ENCODE measurements at regions not wholly inside any gene's neighbourhood (a gene's known extent, or its start where the extent isn't known, plus 50 kb on each side); places are given as distances from the start of the nearest gene placed in this dataset.

DNA sequence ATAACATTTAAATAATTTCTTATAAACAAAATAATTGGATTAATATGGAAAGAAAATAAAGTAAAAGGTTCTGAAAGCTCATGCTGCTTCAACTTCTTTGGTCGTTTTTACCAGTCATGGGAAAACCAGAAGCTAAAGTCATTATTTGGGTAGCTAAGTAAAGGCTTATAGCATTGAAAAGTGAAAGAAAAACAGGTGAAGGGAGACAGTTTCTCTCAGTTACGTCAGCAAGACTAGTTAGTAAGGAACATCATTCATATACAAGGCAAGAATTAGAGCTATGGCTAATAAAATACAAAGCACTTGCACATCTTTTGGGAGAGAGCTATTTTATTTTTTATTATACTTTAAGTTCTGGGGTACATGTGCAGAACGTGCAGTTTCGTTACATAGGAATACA lies 170.3 kb upstream of the SYT10 start:
- TF ChIP-seq POLR2AphosphoS5 (IDR thresholded peaks at IDR 0.05; ENCODE audit: low read depth, low read length): no peak
- no peak for TF ChIP-seq CTCF (IDR thresholded peaks at IDR 0.05)
- TF ChIP-seq EZH2phosphoT487 (IDR thresholded peaks at IDR 0.05; ENCODE audit: borderline replicate concordance, low read depth): no peak
- no peak for TF ChIP-seq RFX5 (IDR thresholded peaks at IDR 0.05; ENCODE audit: low read length)
- TF ChIP-seq NFIC (IDR thresholded peaks at IDR 0.05; ENCODE audit: borderline replicate concordance): no peak
- no peak for TF ChIP-seq TAF1 (IDR thresholded peaks at IDR 0.05; ENCODE audit: borderline replicate concordance, low read depth, low read length)
- TF ChIP-seq SMC3 (IDR thresholded peaks at IDR 0.05; ENCODE audit: low read depth, low read length): no peak
- TF ChIP-seq EP300 (IDR thresholded peaks at IDR 0.05; ENCODE audit: borderline replicate concordance in 1 of 2, low read depth in 1 of 2, low read length in 1 of 2): no peak
- TF ChIP-seq PBX3 (IDR thresholded peaks at IDR 0.05): no peak
- no peak for TF ChIP-seq JUND (IDR thresholded peaks at IDR 0.05)
- TF ChIP-seq REST (IDR thresholded peaks at IDR 0.05; ENCODE audit: low read depth, low read length): no peak
- TF ChIP-seq ELF1 (IDR thresholded peaks at IDR 0.05): no peak
- TF ChIP-seq, protein P1, sequence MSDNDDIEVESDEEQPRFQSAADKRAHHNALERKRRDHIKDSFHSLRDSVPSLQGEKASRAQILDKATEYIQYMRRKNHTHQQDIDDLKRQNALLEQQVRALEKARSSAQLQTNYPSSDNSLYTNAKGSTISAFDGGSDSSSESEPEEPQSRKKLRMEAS (IDR thresholded peaks at IDR 0.05; ENCODE audit: low read depth): no peak
- no peak for TF ChIP-seq RXRA (IDR thresholded peaks at IDR 0.05; ENCODE audit: borderline replicate concordance, low read depth)
